NCI-H510A treated with DMSO at 0.1 percent for 48 hours (cell line): ENCODE measurements at regions not wholly inside any gene's neighbourhood (a gene's known extent, or its start where the extent isn't known, plus 50 kb on each side); places are given as distances from the start of the nearest gene placed in this dataset.

Experiments used
- DNase-seq: peaks from one replicate; lab custom pipeline; 2025; lab: John Stamatoyannopoulos, UW

GRCh38 chr14:101482066-101482465, 79.2 kb upstream of the DIO3 start:
- no peak for DNase-seq

DNA sequence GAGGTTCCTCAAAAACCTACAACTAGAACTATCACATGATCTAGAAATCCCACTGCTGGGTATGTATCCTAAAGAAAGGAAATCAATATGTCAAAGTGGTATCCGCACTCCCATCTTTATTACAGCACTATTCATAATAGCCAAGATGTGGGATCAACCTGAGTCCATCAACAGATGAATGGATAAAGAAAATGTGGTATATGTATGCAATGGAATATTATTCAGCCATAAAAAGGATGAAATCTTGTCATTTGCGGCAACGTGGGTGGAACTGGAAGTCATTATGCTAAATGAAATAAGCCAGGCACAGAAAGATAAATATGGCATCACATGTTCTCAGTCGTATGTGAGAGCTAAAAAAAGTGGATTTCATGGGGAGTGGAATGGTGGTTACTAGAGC, 77.5 kb upstream of the DIO3 start:
- no peak for DNase-seq

GRCh38 chr14:101489092-101489760, 72.1 kb upstream of the DIO3 start:
- no peak for DNase-seq

DNA sequence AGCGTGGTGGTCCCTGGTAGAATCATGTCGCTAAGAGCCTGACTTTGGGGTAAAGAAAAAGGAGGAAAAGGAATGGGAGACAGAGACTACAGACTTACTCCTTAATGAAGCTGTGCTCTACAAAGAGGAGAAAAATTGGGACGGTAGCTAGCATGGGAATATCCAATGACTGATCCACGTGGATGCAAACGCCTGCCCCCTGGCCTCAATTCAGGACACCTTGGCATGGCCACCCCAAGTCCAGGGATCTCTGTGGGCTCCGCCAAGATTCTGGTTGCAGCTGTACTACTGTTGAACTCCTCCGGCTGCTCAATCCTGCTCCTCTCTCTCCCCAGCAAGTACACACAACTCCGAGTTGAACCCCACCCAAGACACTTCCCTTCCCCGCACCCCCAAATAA, 70.5 kb upstream of the DIO3 start:
- DNase-seq: no peak

DNA sequence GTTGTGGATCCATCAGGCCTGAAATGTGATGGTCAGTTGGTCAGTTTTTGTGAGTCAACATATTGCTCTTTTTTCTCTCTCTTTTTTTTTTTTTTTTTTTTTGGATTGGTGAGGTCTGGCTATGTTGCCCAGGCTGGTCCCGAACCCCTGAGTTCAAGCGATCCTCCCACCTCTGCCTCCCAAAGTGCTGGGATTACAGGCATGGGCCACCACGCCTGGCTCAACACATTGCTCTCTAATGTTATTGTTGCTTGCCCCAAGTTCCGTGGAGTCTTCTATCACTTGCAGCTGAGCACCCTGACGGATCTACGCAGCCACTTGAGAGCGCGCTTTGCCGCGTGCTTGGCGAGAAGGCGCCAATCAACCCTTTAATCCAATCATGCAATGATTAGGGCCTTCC, 69.5 kb upstream of the DIO3 start:
- DNase-seq: no peak

GRCh38 chr14:101492716-101493115, 68.6 kb upstream of the DIO3 start:
- no peak for DNase-seq

DNA sequence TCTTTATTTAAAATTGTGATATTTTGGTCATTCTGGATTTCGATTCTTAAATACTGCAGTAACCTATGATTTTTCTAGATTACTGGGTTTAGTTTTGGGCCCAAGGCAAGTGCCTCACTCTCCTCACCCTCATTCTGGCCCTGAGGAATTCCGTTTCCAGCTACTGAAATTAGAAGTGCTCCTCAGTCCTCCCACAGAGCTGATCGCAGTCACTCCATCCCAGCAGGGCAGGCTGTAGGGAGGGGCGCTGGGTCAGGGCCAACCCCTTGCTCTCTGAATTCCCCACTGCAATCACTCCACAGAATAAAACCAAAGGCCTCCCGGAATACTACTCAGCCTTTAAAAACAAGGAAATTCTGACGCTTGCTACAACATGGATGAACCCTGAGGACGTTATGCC, 66.5 kb upstream of the DIO3 start:
- DNase-seq: no peak

GRCh38 chr14:101495284-101495683, 66.0 kb upstream of the DIO3 start:
- no peak for DNase-seq

GRCh38 chr14:101495827-101496775, 65.2 kb upstream of the DIO3 start:
- no peak for DNase-seq

- DNase-seq: no peak
These were observed 64.3 kb upstream of the DIO3 start for GRCh38 chr14:101496776-101497683.

DNA sequence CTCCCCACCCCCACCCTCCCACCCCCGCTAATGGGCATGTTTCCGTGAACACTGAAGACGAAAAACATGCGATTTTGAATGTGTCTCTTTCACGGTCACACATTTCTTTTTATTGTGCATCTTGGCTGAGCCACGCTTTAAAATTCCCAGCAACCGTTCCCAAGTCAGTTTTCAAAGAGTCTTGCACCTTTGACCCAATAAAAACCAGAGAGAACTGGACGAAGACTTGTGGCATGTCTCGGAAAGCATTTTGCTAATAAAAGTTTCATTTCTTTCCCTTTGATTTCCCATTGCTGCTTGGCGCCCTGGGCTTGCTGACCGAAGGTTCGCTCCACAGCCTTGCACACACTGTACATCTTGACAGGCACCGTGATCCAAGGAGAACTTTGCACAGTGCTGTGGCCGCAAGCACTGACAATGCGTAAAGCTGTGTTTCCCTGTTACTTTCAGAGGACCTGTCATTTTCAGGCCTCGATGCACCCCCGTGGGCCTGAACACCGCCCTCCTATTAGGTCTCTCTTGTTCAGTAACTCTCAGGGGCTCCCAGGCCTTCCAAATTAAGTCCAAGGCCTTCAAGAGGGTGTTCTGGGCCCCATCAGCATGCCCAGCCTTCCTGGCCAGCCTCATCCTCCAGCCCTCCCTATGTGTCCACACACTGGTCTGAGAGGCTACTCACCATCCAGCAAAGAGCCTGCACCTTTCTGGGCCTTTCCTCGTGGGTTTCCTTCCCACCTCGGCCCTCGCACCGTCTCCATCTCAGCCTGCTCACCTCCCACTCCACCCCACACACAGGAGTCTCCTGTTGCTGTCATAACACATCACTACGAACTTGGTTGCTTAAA, 63.4 kb upstream of the DIO3 start:
- DNase-seq: no peak

- no peak for DNase-seq
These were observed 62.8 kb upstream of the DIO3 start for GRCh38 chr14:101498526-101498860.

DNA sequence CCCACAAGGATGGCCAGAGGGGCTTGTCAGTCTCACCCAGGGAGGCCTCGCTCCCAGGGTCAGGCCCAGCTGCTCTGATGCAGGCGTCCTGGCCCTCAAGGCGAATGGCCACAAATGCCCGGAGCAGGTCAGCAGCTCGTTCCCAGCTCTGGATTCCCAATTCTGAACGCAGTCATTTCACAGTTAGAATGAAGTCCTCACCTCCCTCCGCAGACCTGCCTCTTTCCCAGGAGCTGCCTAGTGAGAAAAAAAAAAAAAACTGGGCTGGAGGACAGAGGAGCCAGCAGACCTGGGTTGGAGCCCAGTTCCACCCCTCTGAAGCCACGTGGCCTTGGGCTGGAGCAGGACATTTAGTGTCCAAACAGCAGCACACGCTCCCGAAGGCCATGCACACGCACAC, 62.2 kb upstream of the DIO3 start:
- DNase-seq: no peak

GRCh38 chr14:101499513-101499912, 61.8 kb upstream of the DIO3 start:
- DNase-seq: no peak

DNA sequence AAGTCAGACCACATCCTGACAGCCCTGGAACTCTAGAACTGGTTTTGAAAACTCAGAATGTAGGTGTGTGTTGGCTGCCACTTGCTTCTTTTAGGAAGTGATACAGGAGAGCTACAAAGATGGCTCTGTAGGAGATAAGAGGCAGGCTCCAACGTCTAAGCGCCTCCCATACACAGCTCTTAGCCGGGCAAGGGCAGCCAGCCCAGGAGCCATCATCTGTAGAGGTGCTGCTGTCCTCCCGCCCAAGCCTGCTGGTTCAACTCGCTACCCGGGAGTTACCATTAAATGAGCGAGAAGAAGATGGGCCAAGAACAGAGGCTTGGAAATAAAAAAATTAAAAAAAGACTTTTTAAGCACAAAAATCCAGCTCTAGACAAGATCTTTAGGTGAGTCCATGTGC, 61.2 kb upstream of the DIO3 start:
- DNase-seq: no peak

DNA sequence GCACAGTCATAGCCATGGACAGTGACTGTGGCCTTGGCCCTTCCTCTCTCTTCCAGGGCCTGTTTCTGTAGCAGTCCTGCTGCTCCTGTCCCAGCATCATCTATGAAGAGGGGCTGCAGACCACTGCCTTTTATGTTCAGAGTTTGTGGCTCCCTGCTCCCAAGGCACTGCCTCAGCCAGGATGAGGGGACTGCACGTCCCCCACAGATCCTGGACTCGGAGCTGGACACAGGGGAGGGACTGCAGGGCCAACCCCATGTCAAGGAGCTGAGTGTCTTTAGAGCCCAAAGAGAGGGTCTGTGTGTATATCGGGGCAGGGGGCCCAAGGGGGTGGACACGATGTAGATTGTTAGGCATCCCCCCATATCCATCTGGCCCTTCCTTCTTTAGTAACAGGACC, 60.6 kb upstream of the DIO3 start:
- DNase-seq: no peak

- no peak for DNase-seq
These were observed 60.0 kb upstream of the DIO3 start for GRCh38 chr14:101501341-101501740.

GRCh38 chr14:101501858-101502615, 59.3 kb upstream of the DIO3 start:
- no peak for DNase-seq

DNA sequence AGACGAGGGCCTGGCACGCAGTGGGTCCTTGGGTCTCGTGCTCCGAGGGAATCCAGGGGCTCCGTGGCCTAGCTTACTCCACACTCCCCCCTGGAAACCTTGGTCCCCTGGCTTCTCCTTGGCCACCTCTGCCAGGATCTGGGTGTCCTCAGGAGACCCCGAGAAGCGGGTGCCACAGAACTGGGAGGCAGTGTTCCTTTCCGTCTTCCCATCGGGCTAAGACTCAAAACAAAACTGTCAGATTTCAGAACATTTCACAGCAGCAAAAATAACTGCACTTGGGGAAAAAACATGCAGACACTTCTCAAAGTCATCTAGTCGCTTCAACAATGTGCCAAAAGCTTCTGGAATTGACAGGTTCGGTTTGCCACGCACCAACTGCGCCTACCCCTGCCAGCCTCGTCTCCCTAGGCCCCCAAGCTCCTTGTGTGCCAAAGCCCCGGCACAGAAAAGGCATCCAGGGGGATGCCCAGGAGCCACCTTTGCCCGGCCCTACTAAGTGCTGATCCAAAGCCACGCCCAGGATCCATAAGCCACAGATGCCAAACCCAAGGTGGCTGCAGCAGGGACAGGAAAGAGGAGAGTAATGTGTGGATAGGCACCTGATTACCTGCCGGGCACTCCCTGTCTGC, 58.4 kb upstream of the DIO3 start:
- DNase-seq: no peak

DNA sequence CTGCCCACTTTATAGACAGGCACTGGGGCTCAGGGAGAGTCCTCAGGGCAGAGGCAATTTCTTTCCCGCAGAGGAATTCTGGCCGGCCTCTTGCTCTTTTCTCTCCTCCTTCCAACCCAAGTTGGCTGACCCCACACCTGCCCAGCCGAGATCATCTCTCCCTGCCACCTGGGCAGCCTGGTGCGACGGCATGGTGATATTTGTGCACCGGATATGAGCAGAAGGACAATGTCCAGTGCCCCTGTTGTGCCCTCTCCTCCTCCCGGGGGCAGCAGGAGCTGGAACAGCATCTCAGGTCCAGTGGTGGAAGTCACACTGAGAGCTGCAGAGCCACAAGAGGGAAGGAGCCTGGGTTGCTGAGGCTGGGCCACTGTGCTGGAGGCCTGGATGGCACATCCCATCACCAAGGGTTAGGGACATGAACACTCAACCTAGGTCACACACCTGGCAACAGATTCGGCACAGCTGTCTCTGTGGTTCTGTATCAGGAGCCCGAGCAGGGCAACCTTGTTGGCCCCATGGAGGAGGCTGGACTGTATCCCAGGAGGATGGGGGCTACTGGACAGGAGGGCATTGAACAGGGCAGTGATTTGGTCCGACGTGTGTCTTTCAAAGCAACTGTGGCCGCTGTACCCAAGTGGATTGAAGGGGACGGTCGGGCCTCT, 57.7 kb upstream of the DIO3 start:
- DNase-seq: no peak
